ENCODE measurements at regions not wholly inside any gene's neighbourhood (a gene's known extent, or its start where the extent isn't known, plus 50 kb on each side); places are given as distances from the start of the nearest gene placed in this dataset.
"Not testable (repeated sequence)": the region's sequence is repeated elsewhere in the genome, so short reads cannot be mapped to it uniquely, and the experiment has no call there.

GRCh38 chr5:68683632-68684036, 410.2 kb upstream of the SLC30A5 start:
- no peaks in the 10 kb centered on the region for H3K9me3 ChIP-seq (ENCODE audit: low read depth)
- Mint-ChIP-seq H3K9me3 (no peaks in the 10 kb centered on the region), H3K36me3 (no peaks in the 10 kb centered on the region), H3K4me3 (no peak overlapping the region), H3K27me3 (ENCODE audit: insufficient read depth, low read depth) (peaks cover 5% of the 10 kb centered on the region), H3K27ac (no peak overlapping the region), H3K4me1 (no peaks in the 10 kb centered on the region)
- TF ChIP-seq, protein P1, sequence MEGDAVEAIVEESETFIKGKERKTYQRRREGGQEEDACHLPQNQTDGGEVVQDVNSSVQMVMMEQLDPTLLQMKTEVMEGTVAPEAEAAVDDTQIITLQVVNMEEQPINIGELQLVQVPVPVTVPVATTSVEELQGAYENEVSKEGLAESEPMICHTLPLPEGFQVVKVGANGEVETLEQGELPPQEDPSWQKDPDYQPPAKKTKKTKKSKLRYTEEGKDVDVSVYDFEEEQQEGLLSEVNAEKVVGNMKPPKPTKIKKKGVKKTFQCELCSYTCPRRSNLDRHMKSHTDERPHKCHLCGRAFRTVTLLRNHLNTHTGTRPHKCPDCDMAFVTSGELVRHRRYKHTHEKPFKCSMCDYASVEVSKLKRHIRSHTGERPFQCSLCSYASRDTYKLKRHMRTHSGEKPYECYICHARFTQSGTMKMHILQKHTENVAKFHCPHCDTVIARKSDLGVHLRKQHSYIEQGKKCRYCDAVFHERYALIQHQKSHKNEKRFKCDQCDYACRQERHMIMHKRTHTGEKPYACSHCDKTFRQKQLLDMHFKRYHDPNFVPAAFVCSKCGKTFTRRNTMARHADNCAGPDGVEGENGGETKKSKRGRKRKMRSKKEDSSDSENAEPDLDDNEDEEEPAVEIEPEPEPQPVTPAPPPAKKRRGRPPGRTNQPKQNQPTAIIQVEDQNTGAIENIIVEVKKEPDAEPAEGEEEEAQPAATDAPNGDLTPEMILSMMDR (IDR thresholded peaks at IDR 0.05): no peak
- H3F3A ChIP-seq (ENCODE audit: low read depth): peaks cover 5% of the 10 kb centered on the region
- no peaks in the 10 kb centered on the region for H4K20me1 ChIP-seq (ENCODE audit: low read depth)
- no peak overlapping the region for H3K9ac ChIP-seq
- H3K27ac ChIP-seq: no peak overlapping the region
- no peak overlapping the region for H2AFZ ChIP-seq (replicated peaks)
- H3K4me1 ChIP-seq: no peaks in the 10 kb centered on the region
- H3K79me2 ChIP-seq (ENCODE audit: low read depth): no peaks in the 10 kb centered on the region
- no peaks in the 10 kb centered on the region for H3K27me3 ChIP-seq
- no peak overlapping the region for H3K4me2 ChIP-seq
- DNase-seq (ENCODE audit: low spot score): no peak
- H3K36me3 ChIP-seq: no peaks in the 10 kb centered on the region
- no peak overlapping the region for H3K4me3 ChIP-seq

- no peak overlapping the region for H2AFZ ChIP-seq (replicated peaks)
- TF ChIP-seq EZH2phosphoT487 (IDR thresholded peaks at IDR 0.05): no peak
- H3K9ac ChIP-seq: no peak overlapping the region
- H4K20me1 ChIP-seq (ENCODE audit: low read depth): no peaks in the 10 kb centered on the region
- no peaks in the 10 kb centered on the region for H3K4me1 ChIP-seq
- Mint-ChIP-seq H3K27ac (no peak overlapping the region), H3K4me1 (no peaks in the 10 kb centered on the region), H3K4me3 (no peak overlapping the region), H3K9me3 (peaks cover 2% of the 10 kb centered on the region), H3K36me3 (no peaks in the 10 kb centered on the region), H3K27me3 (ENCODE audit: insufficient read depth, low read depth) (peaks cover 5% of the 10 kb centered on the region)
- no peaks in the 10 kb centered on the region for H3K27me3 ChIP-seq
- peaks cover 8% of the 10 kb centered on the region for H3F3A ChIP-seq (ENCODE audit: low read depth)
- no peak for DNase-seq (ENCODE audit: low spot score)
- no peak overlapping the region for H3K4me3 ChIP-seq
- no peaks in the 10 kb centered on the region for H3K79me2 ChIP-seq (ENCODE audit: low read depth)
- no peaks in the 10 kb centered on the region for H3K9me3 ChIP-seq (ENCODE audit: low read depth)
- H3K27ac ChIP-seq: no peak overlapping the region
- H3K36me3 ChIP-seq: no peaks in the 10 kb centered on the region
- no peak overlapping the region for H3K4me2 ChIP-seq
Measured at GRCh38 chr5:68685863-68686262, 408.0 kb upstream of the SLC30A5 start.

DNA sequence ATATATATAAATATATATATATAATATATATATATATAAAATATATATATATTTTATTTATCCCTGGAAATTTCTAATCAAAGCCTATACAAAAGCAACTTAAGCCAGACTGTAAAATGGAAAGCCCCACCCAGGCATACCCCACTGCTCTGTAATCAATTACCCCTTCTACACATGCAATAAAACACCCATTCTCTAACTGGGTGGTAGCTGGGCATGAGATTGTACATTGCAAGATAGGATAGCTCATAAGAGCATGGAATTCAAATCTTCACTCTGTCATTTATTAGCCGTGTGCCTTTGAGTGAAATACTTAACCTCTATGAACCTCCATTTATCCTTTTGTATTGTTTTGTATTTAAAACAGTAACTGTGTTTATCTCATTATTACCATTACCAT, 405.3 kb upstream of the SLC30A5 start:
- Histone ChIP-seq H3K79me2 (ENCODE audit: low read depth) (no peaks in the 10 kb centered on the region), H3F3A (ENCODE audit: low read depth) (peaks cover 8% of the 10 kb centered on the region), H4K20me1 (ENCODE audit: low read depth) (no peaks in the 10 kb centered on the region), H3K9me3 (ENCODE audit: low read depth) (no peaks in the 10 kb centered on the region), H3K27ac (no peak overlapping the region), H3K9ac (no peak overlapping the region), H3K4me3 (no peak overlapping the region), H3K4me1 (no peaks in the 10 kb centered on the region), H3K36me3 (no peaks in the 10 kb centered on the region), H3K27me3 (no peaks in the 10 kb centered on the region), H3K4me2 (no peak overlapping the region), H2AFZ (replicated peaks) (no peak overlapping the region)
- Mint-ChIP-seq H3K36me3 (no peaks in the 10 kb centered on the region), H3K27ac (no peak overlapping the region), H3K27me3 (ENCODE audit: insufficient read depth, low read depth) (peaks cover 5% of the 10 kb centered on the region), H3K9me3 (peaks cover 10% of the 10 kb centered on the region), H3K4me3 (no peak overlapping the region), H3K4me1 (no peaks in the 10 kb centered on the region)
- TF ChIP-seq EZH2phosphoT487 (IDR thresholded peaks at IDR 0.05): no peak
- DNase-seq (ENCODE audit: low spot score): no peak

DNA sequence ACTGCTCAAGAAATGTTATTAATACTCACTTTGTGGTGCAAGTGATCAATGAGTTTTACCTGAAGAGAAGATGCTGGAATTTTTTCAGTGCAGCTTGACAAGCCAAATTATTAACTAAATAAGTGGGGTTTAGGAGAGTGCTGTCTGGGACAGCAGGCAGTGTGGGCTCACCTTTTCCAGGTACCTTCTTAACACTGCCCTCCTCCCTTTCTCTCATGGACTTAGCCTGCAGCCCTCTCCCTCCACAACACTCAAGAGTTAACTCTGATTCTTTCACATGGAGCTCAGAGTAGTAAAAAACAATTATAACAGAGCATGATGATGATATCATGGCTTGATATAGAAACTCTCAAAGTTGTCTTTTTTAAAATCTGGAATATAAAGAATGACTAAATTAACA, 404.8 kb upstream of the SLC30A5 start:
- Mint-ChIP-seq H3K27me3 (ENCODE audit: insufficient read depth, low read depth) (peaks cover 3% of the 10 kb centered on the region), H3K4me1 (no peaks in the 10 kb centered on the region), H3K27ac (no peak overlapping the region), H3K9me3 (peaks cover 13% of the 10 kb centered on the region), H3K4me3 (no peak overlapping the region), H3K36me3 (no peaks in the 10 kb centered on the region)
- H3K79me2 ChIP-seq (ENCODE audit: low read depth): no peaks in the 10 kb centered on the region
- no peak overlapping the region for H3K27ac ChIP-seq
- no peaks in the 10 kb centered on the region for H3K9me3 ChIP-seq (ENCODE audit: low read depth)
- no peak overlapping the region for H3K9ac ChIP-seq
- no peaks in the 10 kb centered on the region for H3K36me3 ChIP-seq
- TF ChIP-seq EZH2 (IDR thresholded peaks at IDR 0.05): no peak
- TF ChIP-seq EZH2phosphoT487 (IDR thresholded peaks at IDR 0.05): no peak
- TF ChIP-seq, protein P1 (IDR thresholded peaks at IDR 0.05): no peak
- H3K4me2 ChIP-seq: no peak overlapping the region
- H2AFZ ChIP-seq (replicated peaks): no peak overlapping the region
- no peaks in the 10 kb centered on the region for H3K4me1 ChIP-seq
- H3K27me3 ChIP-seq: no peaks in the 10 kb centered on the region
- H3F3A ChIP-seq (ENCODE audit: low read depth): peaks cover 8% of the 10 kb centered on the region
- H3K4me3 ChIP-seq: no peak overlapping the region
- no peaks in the 10 kb centered on the region for H4K20me1 ChIP-seq (ENCODE audit: low read depth)
- no peak for DNase-seq (ENCODE audit: low spot score)

GRCh38 chr5:68691874-68692273, 401.9 kb upstream of the SLC30A5 start:
- not testable (repeated sequence) for H3K36me3 Mint-ChIP-seq; H4K20me1 ChIP-seq (ENCODE audit: low read depth); H3K4me1 Mint-ChIP-seq; H3K27me3 Mint-ChIP-seq (ENCODE audit: insufficient read depth, low read depth); H2AFZ ChIP-seq (replicated peaks); H3K36me3 ChIP-seq; DNase-seq (ENCODE audit: low spot score); H3K4me3 Mint-ChIP-seq; H3K27me3 ChIP-seq; H3F3A ChIP-seq (ENCODE audit: low read depth); H3K9me3 ChIP-seq (ENCODE audit: low read depth); H3K79me2 ChIP-seq (ENCODE audit: low read depth); H3K27ac Mint-ChIP-seq; H3K4me3 ChIP-seq; H3K4me2 ChIP-seq; H3K9ac ChIP-seq; H3K27ac ChIP-seq; H3K4me1 ChIP-seq
- H3K9me3 Mint-ChIP-seq: peaks cover 18% of the 10 kb centered on the region

Measured in neural progenitor cell (in vitro differentiated cells).